ENCODE measurements at regions not wholly inside any gene's neighbourhood (a gene's known extent, or its start where the extent isn't known, plus 50 kb on each side); places are given as distances from the start of the nearest gene placed in this dataset.

GRCh38 chrX:145990051-145990450, 172.4 kb downstream of the SLITRK2 start (continued):
- TF ChIP-seq SMC3 (IDR thresholded peaks at IDR 0.05; ENCODE audit: borderline replicate concordance, low read length): no peak
- no peak for TF ChIP-seq NRF1 (conservative IDR thresholded peaks at IDR 0.05; ENCODE audit: low read depth, low read length)
- TF ChIP-seq ZNF217 (IDR thresholded peaks at IDR 0.05): no peak

GRCh38 chrX:146006637-146007036, 189.0 kb downstream of the SLITRK2 start:
- in situ Hi-C loops (cut with MboI) (no loop called here), intact Hi-C loops (cut with micrococcal nuclease; ENCODE audit: unreplicated experiment) (no loop called here)
- RAD21 ChIA-PET (ENCODE audit: unreplicated experiment): no interaction called here
- Histone ChIP-seq H4K20me1 (ENCODE audit: control insufficient read depth, insufficient read depth) (no peaks in the 10 kb centered on the region), H3K79me2 (ENCODE audit: control insufficient read depth, insufficient read depth, low read length) (no peaks in the 10 kb centered on the region), H3K4me1 (ENCODE audit: control insufficient read depth, insufficient read depth, low read length) (no peaks in the 10 kb centered on the region), H3K27ac (ENCODE audit: control insufficient read depth, insufficient read depth) (no peak overlapping the region), H3K9me3 (replicated peaks; ENCODE audit: control insufficient read depth, insufficient read depth, low read length) (no peaks in the 10 kb centered on the region), H2AFZ (ENCODE audit: control insufficient read depth, low read depth, low read length) (no peak overlapping the region), H3K4me3 (no peak overlapping the region), H3K4me2 (ENCODE audit: control insufficient read depth, insufficient read depth) (no peak overlapping the region), H3K36me3 (ENCODE audit: control insufficient read depth in 2 of 2, insufficient read depth in 2 of 2, low read length in 1 of 2) (no peaks in the 10 kb centered on the region), H3K9ac (ENCODE audit: control insufficient read depth, insufficient read depth, low read length) (no peak overlapping the region), H3K27me3 (replicated peaks in 1 of 2; ENCODE audit: control insufficient read depth in 2 of 2, insufficient read depth in 2 of 2, low read length in 1 of 2) (no peaks in the 10 kb centered on the region)
- BruUV-seq (replicated peaks): no TSS peak
- no peak for FAIRE-seq
- no peak for ATAC-seq
- CTCF ChIA-PET: no interaction called here
- POLR2A ChIA-PET: no interaction called here
- 20% methylated on average over 3 of the region's 3 CpGs for WGBS (ENCODE audit: insufficient coverage, insufficient replicate concordance, low lambda C conversion rate, missing lambda C conversion rate)
- no peak for DNase-seq (ENCODE audit: low read depth, low spot score)
- SMC1A ChIA-PET (ENCODE audit: uncharacterized antibody, unreplicated experiment): no interaction called here
- TF ChIP-seq TBL1XR1 (IDR thresholded peaks at IDR 0.05; ENCODE audit: low read depth, low read length): no peak
- TF ChIP-seq ZNF592 (IDR thresholded peaks at IDR 0.05): no peak
- TF ChIP-seq FOXK2 (IDR thresholded peaks at IDR 0.05): no peak
